HG03442 (cell line): ENCODE measurements at regions not wholly inside any gene's neighbourhood (a gene's known extent, or its start where the extent isn't known, plus 50 kb on each side); places are given as distances from the start of the nearest gene placed in this dataset.
"Not testable (repeated sequence)": the region's sequence is repeated elsewhere in the genome, so short reads cannot be mapped to it uniquely, and the experiment has no call there.

Experiments used
- ATAC-seq: cut with Tn5 transposase; IDR thresholded peaks from one replicate; pipeline ENCODE4 v1.9.1; 2021; ENCODE audit warnings: mild to moderate bottlenecking, moderate library complexity; ENCODE audit not compliant: unreplicated experiment

- no peak for ATAC-seq
These were observed 303.5 kb downstream of the DLEU7 start for GRCh38 chr13:50539791-50540530.

- no peak for ATAC-seq
These were observed 300.4 kb downstream of the DLEU7 start for GRCh38 chr13:50543141-50543540.

- no peak for ATAC-seq
These were observed 299.7 kb downstream of the DLEU7 start for GRCh38 chr13:50543782-50544181.

GRCh38 chr13:50544211-50544610 is 299.3 kb downstream of the DLEU7 start:
- ATAC-seq: no peak

GRCh38 chr13:50547175-50547574 is 296.3 kb downstream of the DLEU7 start:
- ATAC-seq: not testable (repeated sequence)

GRCh38 chr13:50548586-50548985 is 294.9 kb downstream of the DLEU7 start:
- no peak for ATAC-seq

- ATAC-seq: no peak
These were observed 294.1 kb downstream of the DLEU7 start for GRCh38 chr13:50549221-50549942.

- ATAC-seq: no peak
These were observed 293.3 kb downstream of the DLEU7 start for GRCh38 chr13:50550151-50550550.

GRCh38 chr13:50552424-50552966 is 291.0 kb downstream of the DLEU7 start:
- no peak for ATAC-seq

GRCh38 chr13:50561739-50562138 is 281.8 kb downstream of the DLEU7 start:
- ATAC-seq: no peak

GRCh38 chr13:50566646-50567045 is 276.8 kb downstream of the DLEU7 start:
- no peak for ATAC-seq

- no peak for ATAC-seq
These were observed 271.4 kb downstream of the DLEU7 start for GRCh38 chr13:50572129-50572528.

GRCh38 chr13:50573066-50573465 is 270.4 kb downstream of the DLEU7 start:
- no peak for ATAC-seq

- ATAC-seq: no peak
These were observed 268.8 kb downstream of the DLEU7 start for GRCh38 chr13:50574731-50575130.

GRCh38 chr13:50575138-50575537 is 268.4 kb downstream of the DLEU7 start:
- no peak for ATAC-seq

- no peak for ATAC-seq
These were observed 267.3 kb downstream of the DLEU7 start for GRCh38 chr13:50576156-50576555.

- no peak for ATAC-seq
These were observed 265.7 kb downstream of the DLEU7 start for GRCh38 chr13:50577806-50578205.

GRCh38 chr13:50580684-50581305 is 262.7 kb downstream of the DLEU7 start:
- ATAC-seq: no peak

- ATAC-seq: no peak
These were observed 261.8 kb downstream of the DLEU7 start for GRCh38 chr13:50581586-50582196.

- ATAC-seq: no peak
These were observed 258.5 kb downstream of the DLEU7 start for GRCh38 chr13:50584856-50585580.
